OCI-LY3 (cell line): ENCODE measurements at regions not wholly inside any gene's neighbourhood (a gene's known extent, or its start where the extent isn't known, plus 50 kb on each side); places are given as distances from the start of the nearest gene placed in this dataset.

ENCODE experiments used
- EZH2phosphoT487 ChIP-seq: fragments of 200-600 bp; shearing (Covaris generic); IDR thresholded peaks from 2 replicates; pipeline ENCODE4 v1.6.1; 2018; ENCODE audit warnings: antibody characterized with exemption, mixed run types, low read depth
- TF ChIP-seq, protein P1 (sequence below): fragments of 200-600, 300-600 bp; sonication (generic); IDR thresholded peaks from 2 replicates; pipeline ENCODE4 v1.5.1; 2014; ENCODE audit warnings: antibody characterized with exemption, low read length, low read depth

DNA sequence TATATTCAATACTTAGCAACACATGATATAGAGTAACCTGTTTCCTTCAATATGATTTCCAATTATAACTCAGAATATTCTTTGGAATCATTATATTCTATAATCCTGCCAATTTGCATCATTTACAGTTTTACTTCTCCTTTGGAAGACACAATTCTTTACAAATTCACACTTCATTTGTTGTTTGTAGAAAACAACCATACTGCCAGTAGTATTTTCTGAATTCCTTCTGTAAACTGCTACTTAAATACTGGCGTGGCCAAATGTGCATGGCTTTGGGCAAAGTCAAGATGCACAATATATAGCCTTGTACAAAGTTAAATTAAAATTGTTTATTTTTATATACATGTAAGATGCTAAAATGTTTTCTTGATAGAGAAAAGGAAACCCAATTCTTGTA lies 687.1 kb upstream of the NEGR1 start:
- TF ChIP-seq EZH2phosphoT487: no peak
- TF ChIP-seq, protein P1, sequence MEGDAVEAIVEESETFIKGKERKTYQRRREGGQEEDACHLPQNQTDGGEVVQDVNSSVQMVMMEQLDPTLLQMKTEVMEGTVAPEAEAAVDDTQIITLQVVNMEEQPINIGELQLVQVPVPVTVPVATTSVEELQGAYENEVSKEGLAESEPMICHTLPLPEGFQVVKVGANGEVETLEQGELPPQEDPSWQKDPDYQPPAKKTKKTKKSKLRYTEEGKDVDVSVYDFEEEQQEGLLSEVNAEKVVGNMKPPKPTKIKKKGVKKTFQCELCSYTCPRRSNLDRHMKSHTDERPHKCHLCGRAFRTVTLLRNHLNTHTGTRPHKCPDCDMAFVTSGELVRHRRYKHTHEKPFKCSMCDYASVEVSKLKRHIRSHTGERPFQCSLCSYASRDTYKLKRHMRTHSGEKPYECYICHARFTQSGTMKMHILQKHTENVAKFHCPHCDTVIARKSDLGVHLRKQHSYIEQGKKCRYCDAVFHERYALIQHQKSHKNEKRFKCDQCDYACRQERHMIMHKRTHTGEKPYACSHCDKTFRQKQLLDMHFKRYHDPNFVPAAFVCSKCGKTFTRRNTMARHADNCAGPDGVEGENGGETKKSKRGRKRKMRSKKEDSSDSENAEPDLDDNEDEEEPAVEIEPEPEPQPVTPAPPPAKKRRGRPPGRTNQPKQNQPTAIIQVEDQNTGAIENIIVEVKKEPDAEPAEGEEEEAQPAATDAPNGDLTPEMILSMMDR: no peak
